ENCODE measurements at regions not wholly inside any gene's neighbourhood (a gene's known extent, or its start where the extent isn't known, plus 50 kb on each side); places are given as distances from the start of the nearest gene placed in this dataset.

DNA sequence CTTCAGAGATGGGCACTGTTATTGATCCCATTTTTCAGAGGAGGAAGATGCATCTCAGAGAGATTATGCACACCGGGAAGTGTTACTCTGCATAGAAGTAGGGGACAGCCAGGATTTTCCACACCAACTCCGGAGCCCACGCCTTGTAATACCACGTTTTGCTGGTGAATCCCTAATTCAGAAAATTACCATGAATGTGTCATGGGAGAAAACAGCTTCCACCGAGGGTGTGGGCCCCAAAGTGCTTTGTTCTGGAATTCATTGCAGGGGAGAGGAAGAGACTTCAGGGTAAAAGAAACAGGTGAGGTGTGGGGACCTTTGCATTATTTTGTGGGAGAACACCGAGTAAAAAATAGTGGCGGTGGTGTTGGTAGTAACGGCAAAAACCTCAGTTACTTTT is 1051.4 kb upstream of the RBFOX1 start:
- H3K27ac Mint-ChIP-seq: no peak overlapping the region
- no peaks in the 10 kb centered on the region for H3K27me3 ChIP-seq (ENCODE audit: insufficient read depth)
- H3K4me1 ChIP-seq (ENCODE audit: insufficient read depth): peaks cover 27% of the 10 kb centered on the region
- H3K4me1 Mint-ChIP-seq: peaks cover 60% of the 10 kb centered on the region
- H3K9me2 ChIP-seq (ENCODE audit: insufficient read depth): no peaks in the 10 kb centered on the region; the same call in 1 of the 2 replicates
- no peak for ATAC-seq
- H3K27me3 Mint-ChIP-seq (ENCODE audit: insufficient read depth, low read depth, poor library complexity): no peaks in the 10 kb centered on the region
- no peaks in the 10 kb centered on the region for H3K36me3 ChIP-seq (ENCODE audit: insufficient read depth)
- no peak overlapping the region for H3K4me3 ChIP-seq
- no peak overlapping the region for H3K4me3 Mint-ChIP-seq
- no peaks in the 10 kb centered on the region for H3K79me2 ChIP-seq (replicated peaks; ENCODE audit: insufficient read depth)
- H3K9me3 Mint-ChIP-seq: no peaks in the 10 kb centered on the region
- no peak overlapping the region for H2AFZ ChIP-seq
- no peaks in the 10 kb centered on the region for H4K20me1 ChIP-seq (replicated peaks; ENCODE audit: insufficient read depth)
- H3K27ac ChIP-seq (ENCODE audit: low read depth): no peak overlapping the region
- H3K36me3 Mint-ChIP-seq (ENCODE audit: low read depth): no peaks in the 10 kb centered on the region; the same call in 2 of the 3 replicates
- no peak overlapping the region for H3K4me2 ChIP-seq
- no peak for TF ChIP-seq ZNF114 (CRISPR knock-in tag; IDR thresholded peaks at IDR 0.05)
- TF ChIP-seq EZH2phosphoT487 (IDR thresholded peaks at IDR 0.05; ENCODE audit: unreplicated experiment): no peak
- TF ChIP-seq, protein P1, sequence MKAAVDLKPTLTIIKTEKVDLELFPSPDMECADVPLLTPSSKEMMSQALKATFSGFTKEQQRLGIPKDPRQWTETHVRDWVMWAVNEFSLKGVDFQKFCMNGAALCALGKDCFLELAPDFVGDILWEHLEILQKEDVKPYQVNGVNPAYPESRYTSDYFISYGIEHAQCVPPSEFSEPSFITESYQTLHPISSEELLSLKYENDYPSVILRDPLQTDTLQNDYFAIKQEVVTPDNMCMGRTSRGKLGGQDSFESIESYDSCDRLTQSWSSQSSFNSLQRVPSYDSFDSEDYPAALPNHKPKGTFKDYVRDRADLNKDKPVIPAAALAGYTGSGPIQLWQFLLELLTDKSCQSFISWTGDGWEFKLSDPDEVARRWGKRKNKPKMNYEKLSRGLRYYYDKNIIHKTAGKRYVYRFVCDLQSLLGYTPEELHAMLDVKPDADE (IDR thresholded peaks at IDR 0.05): no peak
- no peak for TF ChIP-seq NANOG (IDR thresholded peaks at IDR 0.05; ENCODE audit: borderline replicate concordance)
- no peak for DNase-seq (ENCODE audit: low spot score)
- no peaks in the 10 kb centered on the region; the same call in 1 of the 2 replicates for H3F3A ChIP-seq (replicated peaks; ENCODE audit: low read depth)

DNA sequence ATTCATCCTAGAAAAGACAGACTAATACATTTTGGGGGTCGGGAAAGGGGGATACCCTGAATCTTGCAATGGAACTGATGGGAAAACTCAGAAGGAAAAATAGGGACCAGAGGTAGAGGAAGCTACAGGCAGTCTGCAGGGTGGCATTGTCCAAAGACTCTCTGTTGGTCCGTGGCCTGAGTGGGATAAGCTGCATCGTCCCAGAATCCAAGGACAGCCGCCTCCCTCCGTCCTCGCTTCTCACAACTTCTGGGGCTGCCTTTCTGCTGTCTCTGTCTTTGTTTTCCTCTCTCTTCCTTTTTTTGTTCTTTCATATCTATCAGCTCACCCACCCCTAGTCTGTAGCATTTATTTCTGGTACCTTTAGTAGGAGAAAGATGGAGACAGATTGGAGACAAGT is 1052.6 kb upstream of the RBFOX1 start:
- no peaks in the 10 kb centered on the region for H3K36me3 Mint-ChIP-seq (ENCODE audit: low read depth)
- no peaks in the 10 kb centered on the region for H3K9me3 Mint-ChIP-seq
- TF ChIP-seq CREB1 (CRISPR knock-in tag; IDR thresholded peaks at IDR 0.05; ENCODE audit: low read depth) (no peak), STAT1 (IDR thresholded peaks at IDR 0.05; ENCODE audit: unreplicated experiment) (no peak), ZNF114 (CRISPR knock-in tag; IDR thresholded peaks at IDR 0.05) (no peak), EZH2phosphoT487 (IDR thresholded peaks at IDR 0.05; ENCODE audit: unreplicated experiment) (no peak), POLR2AphosphoS5 (IDR thresholded peaks at IDR 0.05; ENCODE audit: low read depth) (no peak), ZNF331 (CRISPR knock-in tag; IDR thresholded peaks at IDR 0.05; ENCODE audit: low read depth) (no peak), JUNB (IDR thresholded peaks at IDR 0.05; ENCODE audit: unreplicated experiment) (no peak)
- TF ChIP-seq, protein P2, sequence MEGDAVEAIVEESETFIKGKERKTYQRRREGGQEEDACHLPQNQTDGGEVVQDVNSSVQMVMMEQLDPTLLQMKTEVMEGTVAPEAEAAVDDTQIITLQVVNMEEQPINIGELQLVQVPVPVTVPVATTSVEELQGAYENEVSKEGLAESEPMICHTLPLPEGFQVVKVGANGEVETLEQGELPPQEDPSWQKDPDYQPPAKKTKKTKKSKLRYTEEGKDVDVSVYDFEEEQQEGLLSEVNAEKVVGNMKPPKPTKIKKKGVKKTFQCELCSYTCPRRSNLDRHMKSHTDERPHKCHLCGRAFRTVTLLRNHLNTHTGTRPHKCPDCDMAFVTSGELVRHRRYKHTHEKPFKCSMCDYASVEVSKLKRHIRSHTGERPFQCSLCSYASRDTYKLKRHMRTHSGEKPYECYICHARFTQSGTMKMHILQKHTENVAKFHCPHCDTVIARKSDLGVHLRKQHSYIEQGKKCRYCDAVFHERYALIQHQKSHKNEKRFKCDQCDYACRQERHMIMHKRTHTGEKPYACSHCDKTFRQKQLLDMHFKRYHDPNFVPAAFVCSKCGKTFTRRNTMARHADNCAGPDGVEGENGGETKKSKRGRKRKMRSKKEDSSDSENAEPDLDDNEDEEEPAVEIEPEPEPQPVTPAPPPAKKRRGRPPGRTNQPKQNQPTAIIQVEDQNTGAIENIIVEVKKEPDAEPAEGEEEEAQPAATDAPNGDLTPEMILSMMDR (conservative IDR thresholded peaks at IDR 0.05; ENCODE audit: low read depth in 2 of 2): no peak
- TF ChIP-seq, protein P3, sequence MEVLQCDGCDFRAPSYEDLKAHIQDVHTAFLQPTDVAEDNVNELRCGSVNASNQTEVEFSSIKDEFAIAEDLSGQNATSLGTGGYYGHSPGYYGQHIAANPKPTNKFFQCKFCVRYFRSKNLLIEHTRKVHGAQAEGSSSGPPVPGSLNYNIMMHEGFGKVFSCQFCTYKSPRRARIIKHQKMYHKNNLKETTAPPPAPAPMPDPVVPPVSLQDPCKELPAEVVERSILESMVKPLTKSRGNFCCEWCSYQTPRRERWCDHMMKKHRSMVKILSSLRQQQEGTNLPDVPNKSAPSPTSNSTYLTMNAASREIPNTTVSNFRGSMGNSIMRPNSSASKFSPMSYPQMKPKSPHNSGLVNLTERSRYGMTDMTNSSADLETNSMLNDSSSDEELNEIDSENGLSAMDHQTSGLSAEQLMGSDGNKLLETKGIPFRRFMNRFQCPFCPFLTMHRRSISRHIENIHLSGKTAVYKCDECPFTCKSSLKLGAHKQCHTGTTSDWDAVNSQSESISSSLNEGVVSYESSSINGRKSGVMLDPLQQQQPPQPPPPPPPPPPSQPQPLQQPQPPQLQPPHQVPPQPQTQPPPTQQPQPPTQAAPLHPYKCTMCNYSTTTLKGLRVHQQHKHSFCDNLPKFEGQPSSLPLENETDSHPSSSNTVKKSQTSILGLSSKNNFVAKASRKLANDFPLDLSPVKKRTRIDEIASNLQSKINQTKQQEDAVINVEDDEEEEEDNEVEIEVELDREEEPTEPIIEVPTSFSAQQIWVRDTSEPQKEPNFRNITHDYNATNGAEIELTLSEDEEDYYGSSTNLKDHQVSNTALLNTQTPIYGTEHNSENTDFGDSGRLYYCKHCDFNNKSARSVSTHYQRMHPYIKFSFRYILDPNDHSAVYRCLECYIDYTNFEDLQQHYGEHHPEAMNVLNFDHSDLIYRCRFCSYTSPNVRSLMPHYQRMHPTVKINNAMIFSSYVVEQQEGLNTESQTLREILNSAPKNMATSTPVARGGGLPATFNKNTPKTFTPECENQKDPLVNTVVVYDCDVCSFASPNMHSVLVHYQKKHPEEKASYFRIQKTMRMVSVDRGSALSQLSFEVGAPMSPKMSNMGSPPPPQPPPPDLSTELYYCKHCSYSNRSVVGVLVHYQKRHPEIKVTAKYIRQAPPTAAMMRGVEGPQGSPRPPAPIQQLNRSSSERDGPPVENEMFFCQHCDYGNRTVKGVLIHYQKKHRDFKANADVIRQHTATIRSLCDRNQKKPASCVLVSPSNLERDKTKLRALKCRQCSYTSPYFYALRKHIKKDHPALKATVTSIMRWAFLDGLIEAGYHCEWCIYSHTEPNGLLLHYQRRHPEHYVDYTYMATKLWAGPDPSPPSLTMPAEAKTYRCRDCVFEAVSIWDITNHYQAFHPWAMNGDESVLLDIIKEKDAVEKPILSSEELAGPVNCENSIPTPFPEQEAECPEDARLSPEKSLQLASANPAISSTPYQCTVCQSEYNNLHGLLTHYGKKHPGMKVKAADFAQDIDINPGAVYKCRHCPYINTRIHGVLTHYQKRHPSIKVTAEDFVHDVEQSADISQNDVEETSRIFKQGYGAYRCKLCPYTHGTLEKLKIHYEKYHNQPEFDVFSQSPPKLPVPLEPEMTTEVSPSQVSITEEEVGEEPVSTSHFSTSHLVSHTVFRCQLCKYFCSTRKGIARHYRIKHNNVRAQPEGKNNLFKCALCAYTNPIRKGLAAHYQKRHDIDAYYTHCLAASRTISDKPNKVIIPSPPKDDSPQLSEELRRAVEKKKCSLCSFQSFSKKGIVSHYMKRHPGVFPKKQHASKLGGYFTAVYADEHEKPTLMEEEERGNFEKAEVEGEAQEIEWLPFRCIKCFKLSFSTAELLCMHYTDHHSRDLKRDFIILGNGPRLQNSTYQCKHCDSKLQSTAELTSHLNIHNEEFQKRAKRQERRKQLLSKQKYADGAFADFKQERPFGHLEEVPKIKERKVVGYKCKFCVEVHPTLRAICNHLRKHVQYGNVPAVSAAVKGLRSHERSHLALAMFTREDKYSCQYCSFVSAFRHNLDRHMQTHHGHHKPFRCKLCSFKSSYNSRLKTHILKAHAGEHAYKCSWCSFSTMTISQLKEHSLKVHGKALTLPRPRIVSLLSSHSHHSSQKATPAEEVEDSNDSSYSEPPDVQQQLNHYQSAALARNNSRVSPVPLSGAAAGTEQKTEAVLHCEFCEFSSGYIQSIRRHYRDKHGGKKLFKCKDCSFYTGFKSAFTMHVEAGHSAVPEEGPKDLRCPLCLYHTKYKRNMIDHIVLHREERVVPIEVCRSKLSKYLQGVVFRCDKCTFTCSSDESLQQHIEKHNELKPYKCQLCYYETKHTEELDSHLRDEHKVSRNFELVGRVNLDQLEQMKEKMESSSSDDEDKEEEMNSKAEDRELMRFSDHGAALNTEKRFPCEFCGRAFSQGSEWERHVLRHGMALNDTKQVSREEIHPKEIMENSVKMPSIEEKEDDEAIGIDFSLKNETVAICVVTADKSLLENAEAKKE (CRISPR knock-in tag; IDR thresholded peaks at IDR 0.05): no peak
- TF ChIP-seq, protein P1 (IDR thresholded peaks at IDR 0.05): no peak

More for the DNA sequence above, 1052.6 kb upstream of the RBFOX1 start:
- H3K4me1 Mint-ChIP-seq: peaks cover 48% of the 10 kb centered on the region
- no peak overlapping the region for H2AFZ ChIP-seq
- H3K9me2 ChIP-seq (ENCODE audit: insufficient read depth): no peaks in the 10 kb centered on the region
- ATAC-seq: no peak
- H3K27me3 Mint-ChIP-seq (ENCODE audit: insufficient read depth, low read depth, poor library complexity): no peaks in the 10 kb centered on the region
- H3K27ac ChIP-seq (ENCODE audit: low read depth): no peak overlapping the region
- no peaks in the 10 kb centered on the region for H3K79me2 ChIP-seq (replicated peaks; ENCODE audit: insufficient read depth)
- no peak for DNase-seq (ENCODE audit: low spot score)
- no peak overlapping the region for H3K4me3 Mint-ChIP-seq
- H3K4me3 ChIP-seq: no peak overlapping the region
- H3K4me1 ChIP-seq (ENCODE audit: insufficient read depth): peaks cover 16% of the 10 kb centered on the region
- H3F3A ChIP-seq (replicated peaks; ENCODE audit: low read depth): no peaks in the 10 kb centered on the region
- no peaks in the 10 kb centered on the region for H3K27me3 ChIP-seq (ENCODE audit: insufficient read depth)
- no peaks in the 10 kb centered on the region for H4K20me1 ChIP-seq (replicated peaks; ENCODE audit: insufficient read depth)
- H3K4me2 ChIP-seq: no peak overlapping the region
- no peak overlapping the region for H3K27ac Mint-ChIP-seq
- no peaks in the 10 kb centered on the region for H3K36me3 ChIP-seq (ENCODE audit: insufficient read depth)
